HG03521 (cell line): ENCODE measurements at regions not wholly inside any gene's neighbourhood (a gene's known extent, or its start where the extent isn't known, plus 50 kb on each side); places are given as distances from the start of the nearest gene placed in this dataset.
A peak's percentile ranks its signal among the peaks of the same experiment; 100 is the strongest.

Experiments
- ATAC-seq: cut with Tn5 transposase; IDR thresholded peaks from one replicate; pipeline ENCODE4 v1.9.1; 2021; ENCODE audit warnings: mild to moderate bottlenecking, moderate library complexity; ENCODE audit not compliant: unreplicated experiment

- ATAC-seq: no peak
Measured at GRCh38 chr5:108650997-108651396, 96.7 kb upstream of the FER start.

GRCh38 chr5:108649646-108650045 is 98.1 kb upstream of the FER start:
- no peak for ATAC-seq

GRCh38 chr5:108649106-108649505 is 98.6 kb upstream of the FER start:
- no peak for ATAC-seq

GRCh38 chr5:108642170-108642906 is 105.4 kb upstream of the FER start:
- peak; percentile 99 for ATAC-seq

GRCh38 chr5:108641596-108641995 is 106.1 kb upstream of the FER start:
- ATAC-seq: no peak

- no peak for ATAC-seq
Measured at GRCh38 chr5:108639366-108639765, 108.3 kb upstream of the FER start.

- no peak for ATAC-seq
Measured at GRCh38 chr5:108638021-108638420, 109.7 kb upstream of the FER start.

- no peak for ATAC-seq
Measured at GRCh38 chr5:108637134-108637533, 110.6 kb upstream of the FER start.

GRCh38 chr5:108636135-108636853 is 111.4 kb upstream of the FER start:
- ATAC-seq: no peak

GRCh38 chr5:108634617-108635288 is 112.9 kb upstream of the FER start:
- ATAC-seq: no peak

GRCh38 chr5:108634010-108634616 is 113.6 kb upstream of the FER start:
- ATAC-seq: no peak

GRCh38 chr5:108629779-108630528 is 117.7 kb upstream of the FER start:
- no peak for ATAC-seq

GRCh38 chr5:108625654-108626053 is 122.0 kb upstream of the FER start:
- no peak for ATAC-seq

GRCh38 chr5:108623826-108624225 is 123.9 kb upstream of the FER start:
- no peak for ATAC-seq

- no peak for ATAC-seq
Measured at GRCh38 chr5:108620516-108620915, 127.2 kb upstream of the FER start.

GRCh38 chr5:108619815-108620214 is 127.9 kb upstream of the FER start:
- no peak for ATAC-seq

- no peak for ATAC-seq
Measured at GRCh38 chr5:108617467-108618435, 129.9 kb upstream of the FER start.

- ATAC-seq: no peak
Measured at GRCh38 chr5:108615216-108615615, 132.5 kb upstream of the FER start.

- ATAC-seq: no peak
Measured at GRCh38 chr5:108607421-108607820, 140.3 kb upstream of the FER start.

- no peak for ATAC-seq
Measured at GRCh38 chr5:108606185-108606584, 141.5 kb upstream of the FER start.
